ENCODE measurements at regions not wholly inside any gene's neighbourhood (a gene's known extent, or its start where the extent isn't known, plus 50 kb on each side); places are given as distances from the start of the nearest gene placed in this dataset.

- Histone ChIP-seq H3K27ac (ENCODE audit: low read depth in 1 of 2, low read length in 2 of 2) (no peak overlapping the region), H3K9ac (ENCODE audit: low read depth in 1 of 2, low read length in 2 of 2) (no peak overlapping the region), H3K27me3 (ENCODE audit: control insufficient read depth in 4 of 4, insufficient read depth in 4 of 4, low read length in 3 of 4) (no peaks in the 10 kb centered on the region), H3K9me3 (ENCODE audit: control insufficient read depth in 4 of 4, low read length in 3 of 4) (peaks cover 0 to 4% (median 0%) of the 10 kb centered on the region in 4 donors), H3K4me3 (ENCODE audit: low read depth in 1 of 3, low read length in 3 of 3) (no peak overlapping the region), H3K4me1 (ENCODE audit: control insufficient read depth in 4 of 4, insufficient read depth in 4 of 4, low read length in 3 of 4) (no peaks in the 10 kb centered on the region), H3K36me3 (ENCODE audit: control insufficient read depth in 4 of 4, insufficient read depth in 3 of 4, low read depth in 1 of 4, low read length in 3 of 4) (no peaks in the 10 kb centered on the region)
- WGBS: 94% methylated on average over 1 of the region's 1 CpG
- DNase-seq (ENCODE audit: low spot score): no peak
- TF ChIP-seq ZBTB33 (IDR thresholded peaks at IDR 0.05): no peak
- TF ChIP-seq REST (IDR thresholded peaks at IDR 0.05): no peak
- TF ChIP-seq MAX (IDR thresholded peaks at IDR 0.05): no peak
- TF ChIP-seq YY1 (IDR thresholded peaks at IDR 0.05): no peak
- no peak for TF ChIP-seq TAF1 (conservative IDR thresholded peaks at IDR 0.05)
- no peak for TF ChIP-seq HNF4A (conservative IDR thresholded peaks at IDR 0.05)
- TF ChIP-seq CTCF (IDR thresholded peaks at IDR 0.05; ENCODE audit: low read depth, low read length, missing input control): no peak
- TF ChIP-seq FOXA2 (IDR thresholded peaks at IDR 0.05): no peak
- no peak for TF ChIP-seq JUND (IDR thresholded peaks at IDR 0.05)
- no peak for TF ChIP-seq GABPA (IDR thresholded peaks at IDR 0.05 in 1 of 2, conservative IDR thresholded peaks at IDR 0.05 in 1 of 2)
- no peak for TF ChIP-seq NR2F2 (IDR thresholded peaks at IDR 0.05)
- no peak for TF ChIP-seq FOXA1 (IDR thresholded peaks at IDR 0.05)
- TF ChIP-seq HNF4G (IDR thresholded peaks at IDR 0.05): no peak
- no peak for TF ChIP-seq RAD21 (IDR thresholded peaks at IDR 0.05)
- TF ChIP-seq ATF3 (IDR thresholded peaks at IDR 0.05): no peak
- no peak for TF ChIP-seq RXRA (IDR thresholded peaks at IDR 0.05)
Observed at GRCh38 chr10:128774979-128775378, 648.8 kb upstream of the MKI67 start.

GRCh38 chr10:128775743-128776142 is 649.5 kb upstream of the MKI67 start:
- whole genome bisulfite sequencing: 85% methylated on average over 10 of the region's 10 CpGs
- Histone ChIP-seq H3K27ac (ENCODE audit: low read depth in 1 of 2, low read length in 2 of 2) (no peak overlapping the region), H3K4me1 (ENCODE audit: control insufficient read depth in 4 of 4, insufficient read depth in 4 of 4, low read length in 3 of 4) (no peaks in the 10 kb centered on the region)
- TF ChIP-seq RAD21 (IDR thresholded peaks at IDR 0.05) (no peak), TAF1 (conservative IDR thresholded peaks at IDR 0.05) (no peak), SP1 (IDR thresholded peaks at IDR 0.05) (no peak), MAX (IDR thresholded peaks at IDR 0.05) (no peak), GABPA (IDR thresholded peaks at IDR 0.05 in 1 of 2, conservative IDR thresholded peaks at IDR 0.05 in 1 of 2) (no peak), HNF4G (IDR thresholded peaks at IDR 0.05) (no peak), JUND (IDR thresholded peaks at IDR 0.05) (no peak), ZBTB33 (IDR thresholded peaks at IDR 0.05) (no peak), YY1 (IDR thresholded peaks at IDR 0.05) (no peak), CTCF (IDR thresholded peaks at IDR 0.05; ENCODE audit: low read depth, low read length, missing input control) (no peak), HNF4A (conservative IDR thresholded peaks at IDR 0.05) (no peak), FOXA2 (IDR thresholded peaks at IDR 0.05) (no peak), EGR1 (IDR thresholded peaks at IDR 0.05; ENCODE audit: low read depth in 2 of 2) (no peak), FOXA1 (IDR thresholded peaks at IDR 0.05) (no peak), RXRA (IDR thresholded peaks at IDR 0.05) (no peak)

More at GRCh38 chr10:128775743-128776142, 649.5 kb upstream of the MKI67 start:
- H3K9ac ChIP-seq (ENCODE audit: low read depth in 1 of 2, low read length in 2 of 2): no peak overlapping the region
- H3K9me3 ChIP-seq (ENCODE audit: control insufficient read depth in 4 of 4, low read length in 3 of 4): peaks cover 0 to 4% (median 0%) of the 10 kb centered on the region in 4 donors
- H3K4me3 ChIP-seq (ENCODE audit: low read depth in 1 of 3, low read length in 3 of 3): no peak overlapping the region
- H3K27me3 ChIP-seq (ENCODE audit: control insufficient read depth in 4 of 4, insufficient read depth in 4 of 4, low read length in 3 of 4): no peaks in the 10 kb centered on the region
- DNase-seq (ENCODE audit: low spot score): no peak
- no peaks in the 10 kb centered on the region for H3K36me3 ChIP-seq (ENCODE audit: control insufficient read depth in 4 of 4, insufficient read depth in 3 of 4, low read depth in 1 of 4, low read length in 3 of 4)

All from liver (tissue), 8 donors.